Gastrocnemius medialis (tissue), 4 donors: ENCODE measurements at regions not wholly inside any gene's neighbourhood (a gene's known extent, or its start where the extent isn't known, plus 50 kb on each side); places are given as distances from the start of the nearest gene placed in this dataset.

Experiments
- ATAC-seq, 2 donors: fragments of 150-250 bp; one replicate each; pipeline ENCODE4 v1.9.1; 2016
- DNase-seq, 2 donors: peaks; one replicate each; pipeline ENCODE4 v3.0.0-alpha.2; 2019
- H3K27ac ChIP-seq, 4 donors: fragments of 200-600 bp; sonication (generic); 1 replicate in 1 of 4; 2 replicates in 3 of 4; pipeline ENCODE4 v1.5.1; 2016 to 2018; ENCODE audit warnings: mild to moderate bottlenecking in 2 of 4, moderate library complexity in 1 of 4
- H3K27me3 ChIP-seq, 3 donors: fragments of 200-600 bp; sonication (generic) in 2 of 3; 1 replicate in 1 of 3; 2 replicates in 2 of 3; pipeline versions ENCODE4 v1.5.1 to v1.6.0; 2016 to 2019; ENCODE audit warnings: mild to moderate bottlenecking in 1 of 3, moderate library complexity in 1 of 3
- H3K36me3 ChIP-seq, 2 donors: fragments of 200-600 bp; sonication (generic) in 1 of 2; one replicate each; pipeline ENCODE4 v1.5.1; 2017 to 2018
- H3K4me1 ChIP-seq, 2 donors: fragments of 200-600 bp; sonication (generic) in 1 of 2; one replicate each; pipeline ENCODE4 v1.5.1; 2016 to 2017; ENCODE audit warnings: mild to moderate bottlenecking in 2 of 2
- H3K4me3 ChIP-seq, 4 donors: fragments of 200-600 bp; sonication (generic) in 3 of 4; 1 replicate in 1 of 4; 2 replicates in 3 of 4; pipeline ENCODE4 v1.5.1; 2016 to 2019; ENCODE audit warnings: mild to moderate bottlenecking in 2 of 4
- H3K9me3 ChIP-seq, 3 donors: fragments of 200-600 bp; sonication (generic) in 2 of 3; 1 replicate in 1 of 3; 2 replicates in 2 of 3; pipeline ENCODE4 v1.5.1; 2016 to 2019
- CTCF ChIP-seq, 5 experiments: fragments of 450-650 bp in 3 of 5; fragments of 200-600 bp in 2 of 5; sonication (generic) in 2 of 5; IDR thresholded peaks in 4 of 5; conservative IDR thresholded peaks in 1 of 5; 1 replicate in 4 of 5; 2 replicates in 1 of 5; pipeline ENCODE4 v1.5.1; 2016 to 2019; ENCODE audit warnings: antibody characterized with exemption in 5 of 5, mild to moderate bottlenecking in 3 of 5, moderate library complexity in 3 of 5
- POLR2A ChIP-seq, 2 donors: fragments of 450-650 bp; IDR thresholded peaks; one replicate each; pipeline ENCODE4 v1.6.1; 2017; ENCODE audit warnings: antibody characterized with exemption in 2 of 2, mild to moderate bottlenecking in 2 of 2, moderate library complexity in 2 of 2
- in situ Hi-C, 4 donors: fragments of 200-750 bp; cut with MboI; loops; one replicate each; pipeline versions ENCODE4 v1.15.0 to v1.8.0; 2017; ENCODE audit warnings: low sequenced_read_pairs in 4 of 4
- intact Hi-C: fragments of 100-400 bp; cut with DNase I; formaldehyde crosslinking; loops from one replicate; pipeline ENCODE4 v1.15.1; 2023; ENCODE audit warnings: low total_unique reads

- Histone ChIP-seq H3K27me3 (no peaks in the 10 kb centered on the region), H3K36me3 (no peaks in the 10 kb centered on the region), H3K4me1 (no peaks in the 10 kb centered on the region), H3K27ac (no peak overlapping the region), H3K9me3 (no peaks in the 10 kb centered on the region), H3K4me3 (no peak overlapping the region)
- no peak for ATAC-seq
- intact Hi-C loops (no loop called here), in situ Hi-C loops (no loop called here)
- DNase-seq = no peak
- TF ChIP-seq CTCF (IDR thresholded peaks at IDR 0.05 in 4 of 5, conservative IDR thresholded peaks at IDR 0.05 in 1 of 5) (no peak), POLR2A (IDR thresholded peaks at IDR 0.05) (no peak)
Observed at GRCh38 chr5:145203193-145203592, 631.9 kb downstream of the PRELID2 start.

GRCh38 chr5:145198525-145199260 lies 636.4 kb downstream of the PRELID2 start:
- no peak for TF ChIP-seq POLR2A (IDR thresholded peaks at IDR 0.05)
- DNase-seq (no peak), ATAC-seq (no peak)
- intact Hi-C loops = no loop called here
- Histone ChIP-seq H3K27ac (no peak overlapping the region), H3K9me3 (no peaks in the 10 kb centered on the region), H3K4me1 (no peaks in the 10 kb centered on the region), H3K27me3 (no peaks in the 10 kb centered on the region), H3K4me3 (no peak overlapping the region), H3K36me3 (no peaks in the 10 kb centered on the region)
- in situ Hi-C loops = no loop called here

GRCh38 chr5:145189746-145190145 lies 645.4 kb downstream of the PRELID2 start:
- in situ Hi-C loops = no loop called here
- TF ChIP-seq POLR2A (IDR thresholded peaks at IDR 0.05) (no peak), CTCF (IDR thresholded peaks at IDR 0.05 in 4 of 5, conservative IDR thresholded peaks at IDR 0.05 in 1 of 5) (no peak)

GRCh38 chr5:145180371-145180770 lies 654.8 kb downstream of the PRELID2 start:
- Histone ChIP-seq H3K4me3 (no peak overlapping the region), H3K27me3 (no peaks in the 10 kb centered on the region), H3K36me3 (no peaks in the 10 kb centered on the region), H3K9me3 (no peaks in the 10 kb centered on the region), H3K27ac (no peak overlapping the region), H3K4me1 (no peaks in the 10 kb centered on the region)
- ATAC-seq (no peak), DNase-seq (no peak)
- TF ChIP-seq CTCF (IDR thresholded peaks at IDR 0.05 in 4 of 5, conservative IDR thresholded peaks at IDR 0.05 in 1 of 5) = no peak
- intact Hi-C loops (no loop called here), in situ Hi-C loops (no loop called here)

More at GRCh38 chr5:145189746-145190145, 645.4 kb downstream of the PRELID2 start:
- Histone ChIP-seq H3K27me3 (no peaks in the 10 kb centered on the region), H3K4me3 (no peak overlapping the region), H3K27ac (no peak overlapping the region), H3K9me3 (no peaks in the 10 kb centered on the region), H3K4me1 (no peaks in the 10 kb centered on the region), H3K36me3 (no peaks in the 10 kb centered on the region)
- intact Hi-C loops = no loop called here
- no peak for DNase-seq
- ATAC-seq = no peak

- Histone ChIP-seq H3K27ac (no peak overlapping the region), H3K27me3 (no peaks in the 10 kb centered on the region), H3K9me3 (no peaks in the 10 kb centered on the region), H3K4me3 (no peak overlapping the region), H3K4me1 (no peaks in the 10 kb centered on the region), H3K36me3 (no peaks in the 10 kb centered on the region)
- intact Hi-C loops (no loop called here), in situ Hi-C loops (no loop called here)
- no peak for ATAC-seq
- DNase-seq = no peak
- TF ChIP-seq CTCF (IDR thresholded peaks at IDR 0.05 in 4 of 5, conservative IDR thresholded peaks at IDR 0.05 in 1 of 5) (no peak), POLR2A (IDR thresholded peaks at IDR 0.05) (no peak)
Observed at GRCh38 chr5:145178641-145179523, 656.3 kb downstream of the PRELID2 start.
